HL-60 (cell line): ENCODE measurements at regions not wholly inside any gene's neighbourhood (a gene's known extent, or its start where the extent isn't known, plus 50 kb on each side); places are given as distances from the start of the nearest gene placed in this dataset.

ENCODE experiments used
- DNase-seq, 2 experiments: peaks; one replicate each; pipeline ENCODE4 v3.0.0-alpha.2; 2010 to 2020; ENCODE audit warnings: low read depth in 1 of 2, low spot score in 1 of 2
- H3K27ac ChIP-seq: fragments of 250-450 bp; sonication (Bioruptor Pico); replicated peaks from 2 replicates; pipeline ENCODE4 v1.5.1; 2020; ENCODE audit warnings: mild to moderate bottlenecking, moderate library complexity
- H3K27me3 ChIP-seq: fragments of 250-450 bp; sonication (Bioruptor Pico); 2 replicates; pipeline ENCODE4 v1.5.1; 2021; ENCODE audit warnings: mild to moderate bottlenecking, moderate library complexity; ENCODE audit not compliant: insufficient read depth, poor library complexity, severe bottlenecking
- H3K4me3 ChIP-seq: replicated peaks from 2 replicates; pipeline ENCODE4 v1.5.1; 2011; ENCODE audit warnings: mild to moderate bottlenecking, control low read depth, low read length; ENCODE audit not compliant: insufficient read depth
- GABPA ChIP-seq: IDR thresholded peaks from 2 replicates; pipeline ENCODE4 v1.6.1; 2012; ENCODE audit warnings: low read depth
- POLR2AphosphoS5 ChIP-seq: IDR thresholded peaks from 2 replicates; pipeline ENCODE4 v1.6.1; 2012; ENCODE audit warnings: low read depth
- REST ChIP-seq: IDR thresholded peaks from 2 replicates; pipeline ENCODE4 v1.6.1; 2012; ENCODE audit warnings: low read depth; ENCODE audit not compliant: insufficient replicate concordance
- SPI1 ChIP-seq: IDR thresholded peaks from 2 replicates; pipeline ENCODE4 v1.6.1; 2012; ENCODE audit warnings: low read depth, mild to moderate bottlenecking, borderline replicate concordance
- TF ChIP-seq, protein P1 (sequence below): IDR thresholded peaks from one replicate; pipeline ENCODE4 v1.5.1; 2011; ENCODE audit warnings: low read length, control low read depth, inconsistent platforms; ENCODE audit not compliant: insufficient read depth

DNA sequence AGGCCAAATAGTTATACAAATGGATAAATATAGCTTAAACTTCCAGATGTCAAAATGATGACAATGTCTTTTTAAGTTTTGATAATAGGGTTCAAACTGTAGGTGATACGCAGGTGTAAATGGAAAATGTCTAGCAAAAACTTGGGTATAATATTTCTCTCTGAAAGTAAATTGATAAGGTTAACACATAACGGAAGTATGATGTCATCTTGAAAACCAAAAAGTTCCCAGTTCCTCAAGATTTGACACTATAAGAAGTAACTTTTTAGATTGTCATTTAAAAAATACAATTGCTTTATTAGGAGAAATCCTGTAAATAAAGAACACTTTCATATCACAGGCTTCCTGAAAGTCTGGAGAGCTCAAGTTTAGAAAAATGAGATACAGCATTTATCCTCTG, 483.4 kb downstream of the FRK start:
- TF ChIP-seq REST: no peak
- TF ChIP-seq GABPA: no peak
- TF ChIP-seq POLR2AphosphoS5: no peak
- TF ChIP-seq, protein P1, sequence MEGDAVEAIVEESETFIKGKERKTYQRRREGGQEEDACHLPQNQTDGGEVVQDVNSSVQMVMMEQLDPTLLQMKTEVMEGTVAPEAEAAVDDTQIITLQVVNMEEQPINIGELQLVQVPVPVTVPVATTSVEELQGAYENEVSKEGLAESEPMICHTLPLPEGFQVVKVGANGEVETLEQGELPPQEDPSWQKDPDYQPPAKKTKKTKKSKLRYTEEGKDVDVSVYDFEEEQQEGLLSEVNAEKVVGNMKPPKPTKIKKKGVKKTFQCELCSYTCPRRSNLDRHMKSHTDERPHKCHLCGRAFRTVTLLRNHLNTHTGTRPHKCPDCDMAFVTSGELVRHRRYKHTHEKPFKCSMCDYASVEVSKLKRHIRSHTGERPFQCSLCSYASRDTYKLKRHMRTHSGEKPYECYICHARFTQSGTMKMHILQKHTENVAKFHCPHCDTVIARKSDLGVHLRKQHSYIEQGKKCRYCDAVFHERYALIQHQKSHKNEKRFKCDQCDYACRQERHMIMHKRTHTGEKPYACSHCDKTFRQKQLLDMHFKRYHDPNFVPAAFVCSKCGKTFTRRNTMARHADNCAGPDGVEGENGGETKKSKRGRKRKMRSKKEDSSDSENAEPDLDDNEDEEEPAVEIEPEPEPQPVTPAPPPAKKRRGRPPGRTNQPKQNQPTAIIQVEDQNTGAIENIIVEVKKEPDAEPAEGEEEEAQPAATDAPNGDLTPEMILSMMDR: no peak
- no peak for TF ChIP-seq SPI1
- H3K4me3 ChIP-seq: no peak overlapping the region
- H3K27ac ChIP-seq: no peak overlapping the region
- no peak for DNase-seq
- no peaks in the 10 kb centered on the region for H3K27me3 ChIP-seq

DNA sequence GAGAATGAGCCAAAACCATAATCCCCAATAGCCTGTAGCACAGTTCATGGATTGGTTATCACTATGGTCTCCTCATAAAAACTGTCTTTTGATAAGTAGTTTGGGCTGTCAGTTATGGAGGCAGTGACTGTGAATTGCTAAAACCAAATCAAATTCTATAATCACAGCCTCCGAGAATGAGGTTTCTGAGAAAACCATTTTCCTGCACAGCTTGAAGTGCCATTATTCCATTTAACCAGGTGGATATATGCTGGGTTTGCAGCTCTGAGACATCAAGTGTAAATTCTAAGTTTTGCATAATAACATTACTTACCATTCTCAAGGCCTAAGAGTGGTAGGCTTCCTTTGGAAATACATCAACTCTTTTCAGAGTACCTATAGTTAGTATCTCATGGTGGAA, 485.4 kb downstream of the FRK start:
- Histone ChIP-seq H3K27ac (no peak overlapping the region), H3K27me3 (no peaks in the 10 kb centered on the region), H3K4me3 (no peak overlapping the region)
- TF ChIP-seq REST (no peak), POLR2AphosphoS5 (no peak), GABPA (no peak), SPI1 (no peak)
- TF ChIP-seq, protein P1: no peak
- DNase-seq: no peak

- DNase-seq: no peak
- Histone ChIP-seq H3K27me3 (no peaks in the 10 kb centered on the region), H3K4me3 (no peak overlapping the region), H3K27ac (no peak overlapping the region)
- TF ChIP-seq REST (no peak), SPI1 (no peak), POLR2AphosphoS5 (no peak), GABPA (no peak)
- TF ChIP-seq, protein P1: no peak
Measured at GRCh38 chr6:115573861-115574260, 486.8 kb downstream of the FRK start.
